ENCODE measurements at regions not wholly inside any gene's neighbourhood (a gene's known extent, or its start where the extent isn't known, plus 50 kb on each side); places are given as distances from the start of the nearest gene placed in this dataset.

- no peak overlapping the region for H3K4me3 ChIP-seq (ENCODE audit: low read depth, low read length)
- no peak for FAIRE-seq
- no peaks in the 10 kb centered on the region for H3K36me3 ChIP-seq (ENCODE audit: control insufficient read depth, insufficient read depth, low read length)
- no peaks in the 10 kb centered on the region for H3K27me3 ChIP-seq (ENCODE audit: control insufficient read depth, insufficient read depth, low read length)
- no peak for TF ChIP-seq CTCF (IDR thresholded peaks at IDR 0.05; ENCODE audit: insufficient read depth, low read length, severe bottlenecking)
- no peak for DNase-seq (ENCODE audit: low read depth)
These were observed 130.3 kb upstream of the FUT8 start for GRCh38 chr14:65281991-65282895.

- Histone ChIP-seq H3K27me3 (ENCODE audit: control insufficient read depth, insufficient read depth, low read length) (no peaks in the 10 kb centered on the region), H3K36me3 (ENCODE audit: control insufficient read depth, insufficient read depth, low read length) (no peaks in the 10 kb centered on the region), H3K4me3 (ENCODE audit: low read depth, low read length) (no peak overlapping the region)
- FAIRE-seq (no peak), DNase-seq (ENCODE audit: low read depth) (no peak)
- no peak for TF ChIP-seq CTCF (IDR thresholded peaks at IDR 0.05; ENCODE audit: insufficient read depth, low read length, severe bottlenecking)
These were observed 129.7 kb upstream of the FUT8 start for GRCh38 chr14:65282896-65283253.

GRCh38 chr14:65286443-65286842 lies 126.1 kb upstream of the FUT8 start:
- Histone ChIP-seq H3K4me3 (ENCODE audit: low read depth, low read length) (no peak overlapping the region), H3K36me3 (ENCODE audit: control insufficient read depth, insufficient read depth, low read length) (no peaks in the 10 kb centered on the region), H3K27me3 (ENCODE audit: control insufficient read depth, insufficient read depth, low read length) (no peaks in the 10 kb centered on the region)
- DNase-seq (ENCODE audit: low read depth) = no peak
- TF ChIP-seq CTCF (IDR thresholded peaks at IDR 0.05; ENCODE audit: insufficient read depth, low read length, severe bottlenecking) = no peak
- no peak for FAIRE-seq

- Histone ChIP-seq H3K27me3 (ENCODE audit: control insufficient read depth, insufficient read depth, low read length) (no peaks in the 10 kb centered on the region), H3K36me3 (ENCODE audit: control insufficient read depth, insufficient read depth, low read length) (no peaks in the 10 kb centered on the region), H3K4me3 (ENCODE audit: low read depth, low read length) (no peak overlapping the region)
- no peak for TF ChIP-seq CTCF (IDR thresholded peaks at IDR 0.05; ENCODE audit: insufficient read depth, low read length, severe bottlenecking)
- FAIRE-seq = no peak
- DNase-seq (ENCODE audit: low read depth) = no peak
These were observed 125.0 kb upstream of the FUT8 start for GRCh38 chr14:65287264-65288131.

GRCh38 chr14:65290830-65291229 lies 121.7 kb upstream of the FUT8 start:
- Histone ChIP-seq H3K4me3 (ENCODE audit: low read depth, low read length) (no peak overlapping the region), H3K27me3 (ENCODE audit: control insufficient read depth, insufficient read depth, low read length) (no peaks in the 10 kb centered on the region), H3K36me3 (ENCODE audit: control insufficient read depth, insufficient read depth, low read length) (no peaks in the 10 kb centered on the region)
- DNase-seq (ENCODE audit: low read depth) (peak; percentile 99), FAIRE-seq (no peak)
- TF ChIP-seq CTCF (IDR thresholded peaks at IDR 0.05; ENCODE audit: insufficient read depth, low read length, severe bottlenecking) = no peak

Data from bronchial epithelial cell (primary cell).